Mononuclear cell (primary cell): ENCODE measurements at regions not wholly inside any gene's neighbourhood (a gene's known extent, or its start where the extent isn't known, plus 50 kb on each side); places are given as distances from the start of the nearest gene placed in this dataset.

Experiments
- H3K27me3 ChIP-seq: 2 replicates; pipeline ENCODE4 v1.6.0; 2011; ENCODE audit warnings: low read length, control low read depth; ENCODE audit not compliant: insufficient read depth
- H3K4me1 ChIP-seq: 2 replicates; pipeline ENCODE4 v1.5.1; 2011; ENCODE audit warnings: mild to moderate bottlenecking, low read length, control low read depth; ENCODE audit not compliant: insufficient read depth
- H3K4me3 ChIP-seq: 2 replicates; pipeline ENCODE4 v1.5.1; 2011; ENCODE audit warnings: mild to moderate bottlenecking, low read length, moderate library complexity
- H3K9me3 ChIP-seq: 2 replicates; pipeline ENCODE4 v1.5.1; 2011; ENCODE audit warnings: low read depth, mild to moderate bottlenecking, control low read depth, low read length

- Histone ChIP-seq H3K4me1 (peaks cover 22% of the 10 kb centered on the region), H3K9me3 (no peaks in the 10 kb centered on the region), H3K4me3 (no peak overlapping the region), H3K27me3 (no peaks in the 10 kb centered on the region)
These were observed 237.3 kb downstream of the AHR start for GRCh38 chr7:17535776-17536175.

- H3K9me3 ChIP-seq, result no peaks in the 10 kb centered on the region
- no peak overlapping the region for H3K4me3 ChIP-seq
- H3K4me1 ChIP-seq, result no peaks in the 10 kb centered on the region
- no peaks in the 10 kb centered on the region for H3K27me3 ChIP-seq
These were observed 245.9 kb downstream of the AHR start for GRCh38 chr7:17544401-17544800.

- Histone ChIP-seq H3K9me3 (no peaks in the 10 kb centered on the region), H3K4me3 (no peak overlapping the region), H3K27me3 (no peaks in the 10 kb centered on the region), H3K4me1 (no peaks in the 10 kb centered on the region)
These were observed 246.9 kb downstream of the AHR start for GRCh38 chr7:17545348-17545747.

- Histone ChIP-seq H3K4me3 (no peak overlapping the region), H3K27me3 (no peaks in the 10 kb centered on the region), H3K4me1 (no peaks in the 10 kb centered on the region), H3K9me3 (no peaks in the 10 kb centered on the region)
These were observed 247.7 kb downstream of the AHR start for GRCh38 chr7:17546189-17546588.

DNA sequence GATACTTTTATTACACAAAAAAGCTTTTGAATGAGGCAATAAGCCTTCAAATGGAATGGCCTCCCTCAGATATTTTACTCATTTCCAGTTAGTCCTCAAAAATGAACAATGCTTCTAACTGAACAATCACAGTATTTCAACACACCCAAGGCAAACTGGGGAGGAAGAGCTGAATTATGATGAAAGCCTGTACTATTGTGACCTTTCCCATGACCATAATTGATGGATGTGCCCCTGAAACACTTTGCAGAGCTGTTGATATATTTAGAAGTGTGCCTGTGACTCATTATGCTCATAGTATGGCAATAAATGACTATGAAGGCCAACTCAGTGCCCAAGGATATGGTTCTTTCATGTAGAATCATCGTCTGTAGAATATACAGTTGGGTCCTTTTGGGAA, 248.1 kb downstream of the AHR start:
- Histone ChIP-seq H3K4me1 (no peaks in the 10 kb centered on the region), H3K9me3 (no peaks in the 10 kb centered on the region), H3K4me3 (no peak overlapping the region), H3K27me3 (no peaks in the 10 kb centered on the region)

DNA sequence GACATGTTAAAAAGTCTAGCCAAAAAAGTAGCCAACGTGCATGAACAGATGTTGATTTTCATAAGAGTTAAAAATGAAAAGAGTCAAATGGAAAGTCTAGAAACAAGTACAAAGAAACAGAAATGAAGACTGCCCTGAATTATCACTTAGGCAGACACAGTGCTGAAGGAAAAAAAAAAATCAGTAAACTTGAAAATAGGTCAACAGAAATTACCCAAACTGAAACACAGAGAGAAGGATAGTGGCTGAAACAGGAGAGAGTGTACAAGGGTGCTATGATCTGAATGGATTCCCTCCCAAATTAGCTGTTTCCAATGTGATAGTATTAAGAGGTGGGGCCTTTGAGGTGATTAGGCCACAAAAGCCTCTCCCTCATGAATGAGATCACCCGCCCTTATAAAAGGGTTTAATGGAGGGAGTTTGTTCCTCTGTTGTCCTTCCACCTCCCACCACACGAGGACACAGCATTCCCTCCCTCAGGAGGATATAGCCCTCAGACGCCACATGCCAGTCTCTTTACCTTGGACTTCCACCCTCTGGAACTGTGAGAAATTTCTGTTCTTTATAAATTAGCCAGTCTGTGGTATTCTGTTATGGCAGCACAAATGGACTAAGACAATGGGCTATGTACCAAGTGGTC, 249.7 kb downstream of the AHR start:
- Histone ChIP-seq H3K4me1 (no peaks in the 10 kb centered on the region), H3K4me3 (no peak overlapping the region), H3K9me3 (no peaks in the 10 kb centered on the region), H3K27me3 (no peaks in the 10 kb centered on the region)

- Histone ChIP-seq H3K4me3 (no peak overlapping the region), H3K9me3 (no peaks in the 10 kb centered on the region), H3K4me1 (no peaks in the 10 kb centered on the region), H3K27me3 (no peaks in the 10 kb centered on the region)
These were observed 251.0 kb downstream of the AHR start for GRCh38 chr7:17549406-17549805.

DNA sequence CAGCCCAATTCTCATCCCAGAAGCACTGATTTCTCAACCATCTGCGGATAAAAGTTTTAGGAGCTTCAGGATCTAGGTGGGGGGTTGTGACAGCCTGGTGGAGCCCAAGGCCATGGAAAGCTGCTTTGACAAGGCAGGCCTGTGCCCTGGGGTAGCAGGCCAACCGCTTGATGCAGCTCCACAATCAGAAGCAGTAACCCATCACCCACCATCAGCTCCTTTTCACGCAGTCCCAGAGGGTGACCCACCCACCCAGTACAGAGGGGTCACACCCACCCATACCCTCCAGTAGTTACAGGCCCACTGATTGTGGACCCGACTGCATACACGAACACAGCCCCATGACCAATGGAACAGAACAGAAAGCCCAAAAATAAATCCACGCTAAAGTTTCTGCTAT, 253.9 kb downstream of the AHR start:
- H3K4me1 ChIP-seq, result no peaks in the 10 kb centered on the region
- no peaks in the 10 kb centered on the region for H3K9me3 ChIP-seq
- no peaks in the 10 kb centered on the region for H3K27me3 ChIP-seq
- no peak overlapping the region for H3K4me3 ChIP-seq

DNA sequence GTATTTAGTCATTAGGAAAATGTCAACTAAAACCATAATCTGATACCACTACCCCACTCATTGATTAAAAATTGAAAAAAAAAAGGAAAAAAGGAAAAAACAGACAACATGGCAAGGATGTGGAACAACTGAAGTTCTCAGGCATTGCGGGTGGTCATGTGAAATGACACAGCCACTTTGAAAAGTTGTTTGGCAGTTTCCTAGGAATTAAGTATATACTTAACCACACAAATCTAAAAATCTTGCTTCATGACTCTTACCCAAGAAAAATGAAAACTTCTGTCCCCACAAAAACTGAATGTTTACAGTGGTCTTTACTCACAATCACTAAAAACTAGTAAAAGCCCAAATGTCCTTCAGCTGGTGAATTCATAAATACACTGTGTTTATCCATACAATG, 254.5 kb downstream of the AHR start:
- Histone ChIP-seq H3K4me1 (no peaks in the 10 kb centered on the region), H3K4me3 (no peak overlapping the region), H3K27me3 (no peaks in the 10 kb centered on the region), H3K9me3 (no peaks in the 10 kb centered on the region)

- Histone ChIP-seq H3K9me3 (no peaks in the 10 kb centered on the region), H3K4me3 (no peak overlapping the region), H3K4me1 (no peaks in the 10 kb centered on the region), H3K27me3 (no peaks in the 10 kb centered on the region)
These were observed 256.0 kb downstream of the AHR start for GRCh38 chr7:17554341-17555015.

GRCh38 chr7:17556247-17556956, 257.9 kb downstream of the AHR start:
- H3K9me3 ChIP-seq, result no peaks in the 10 kb centered on the region
- H3K4me1 ChIP-seq, result no peaks in the 10 kb centered on the region
- no peak overlapping the region for H3K4me3 ChIP-seq
- H3K27me3 ChIP-seq, result peaks cover 4% of the 10 kb centered on the region

DNA sequence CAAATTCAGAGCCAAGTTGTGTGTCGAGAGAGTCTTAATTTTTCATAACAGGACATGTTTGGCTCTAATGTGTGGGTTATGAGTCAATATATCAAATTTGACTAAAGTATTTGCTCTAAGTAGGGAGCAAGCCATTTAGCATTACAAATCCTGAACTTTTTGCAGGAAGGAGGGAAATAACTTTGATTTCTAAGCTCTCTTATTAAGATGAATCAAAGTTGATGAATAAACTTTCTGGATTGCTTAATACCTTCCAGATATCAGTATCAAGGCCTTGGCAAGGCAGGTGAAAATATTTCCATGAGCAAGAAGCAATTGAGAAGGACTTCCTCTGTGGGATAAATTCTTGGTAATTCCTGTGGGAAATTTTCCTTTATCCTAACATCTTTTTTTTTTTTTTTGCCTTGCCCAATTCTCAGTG, 258.8 kb downstream of the AHR start:
- no peak overlapping the region for H3K4me3 ChIP-seq
- H3K4me1 ChIP-seq, result no peaks in the 10 kb centered on the region
- peaks cover 4% of the 10 kb centered on the region for H3K27me3 ChIP-seq
- H3K9me3 ChIP-seq, result no peaks in the 10 kb centered on the region

GRCh38 chr7:17558135-17558534, 259.7 kb downstream of the AHR start:
- Histone ChIP-seq H3K4me3 (no peak overlapping the region), H3K4me1 (no peaks in the 10 kb centered on the region), H3K27me3 (peaks cover 8% of the 10 kb centered on the region), H3K9me3 (no peaks in the 10 kb centered on the region)

DNA sequence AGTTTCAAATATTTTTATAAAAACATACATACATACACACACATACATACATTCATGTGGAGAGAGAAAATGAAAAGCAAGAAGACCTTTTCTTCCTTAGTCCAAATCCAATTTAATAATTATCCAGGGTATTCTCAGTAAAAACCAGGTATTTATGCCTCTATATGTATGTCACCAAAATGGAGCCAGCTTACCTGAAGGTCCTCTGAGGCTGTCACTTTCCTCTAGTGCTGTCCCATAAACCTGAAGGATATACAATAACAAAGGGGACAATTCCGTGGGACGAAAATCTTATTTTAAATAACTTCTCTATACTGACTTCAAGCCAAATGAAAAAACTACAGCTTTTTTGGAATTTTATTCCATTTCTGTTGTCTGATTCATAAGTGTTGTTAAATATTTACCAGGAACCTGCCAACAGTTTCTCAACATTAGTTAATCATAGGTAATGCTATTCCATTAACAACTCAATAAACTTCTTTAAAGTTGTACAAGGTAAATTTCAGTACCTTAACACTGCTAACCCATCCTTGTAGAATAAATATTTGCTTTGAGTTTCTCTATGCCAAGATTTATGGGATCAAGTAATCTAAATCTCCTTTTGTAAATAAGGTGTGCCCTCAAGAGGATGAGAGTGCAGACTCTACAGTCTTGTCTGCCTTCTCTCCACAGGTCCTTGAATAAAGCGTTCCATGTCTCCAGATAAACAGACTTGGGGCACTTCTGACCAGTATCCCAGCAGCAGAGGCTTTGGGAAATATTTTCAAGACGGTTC, 260.3 kb downstream of the AHR start:
- no peaks in the 10 kb centered on the region for H3K9me3 ChIP-seq
- H3K4me1 ChIP-seq, result no peaks in the 10 kb centered on the region
- peaks cover 8% of the 10 kb centered on the region for H3K27me3 ChIP-seq
- no peak overlapping the region for H3K4me3 ChIP-seq

DNA sequence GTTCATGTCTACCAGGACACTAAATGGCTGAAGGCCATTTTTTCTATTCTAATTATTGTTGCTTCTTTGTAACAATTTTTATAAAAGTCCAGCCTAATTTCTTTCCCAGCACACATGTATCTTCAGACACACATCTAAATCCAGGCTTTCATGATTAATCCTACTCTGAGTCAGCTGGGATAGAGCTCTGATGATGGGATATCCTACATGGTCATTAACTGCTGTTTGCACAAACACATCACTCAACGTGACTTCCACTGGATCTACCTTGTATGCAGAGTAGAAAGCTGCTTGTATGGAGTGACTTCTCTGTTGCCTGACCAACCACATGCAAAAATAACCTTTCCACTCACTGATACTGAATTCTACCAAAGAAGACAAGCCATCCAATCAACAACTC, 260.9 kb downstream of the AHR start:
- H3K27me3 ChIP-seq, result peaks cover 8% of the 10 kb centered on the region
- no peak overlapping the region for H3K4me3 ChIP-seq
- H3K4me1 ChIP-seq, result no peaks in the 10 kb centered on the region
- no peaks in the 10 kb centered on the region for H3K9me3 ChIP-seq
